K562 (cell line): ENCODE measurements at regions not wholly inside any gene's neighbourhood (a gene's known extent, or its start where the extent isn't known, plus 50 kb on each side); places are given as distances from the start of the nearest gene placed in this dataset.

Experiments
- CEBPB ChIP-seq: fragments of 450-650 bp; IDR thresholded peaks from 2 replicates; pipeline ENCODE4 v1.6.1; 2016; ENCODE audit warnings: missing genetic modification characterization, missing compliant biosample characterization
- CHD2 ChIP-seq: IDR thresholded peaks from 2 replicates; pipeline ENCODE4 v1.6.1; 2011; ENCODE audit warnings: low read depth, low read length
- ZNF274 ChIP-seq: IDR thresholded peaks from 2 replicates; pipeline ENCODE4 v1.6.1; 2011; ENCODE audit warnings: low read depth, mild to moderate bottlenecking, low read length, moderate library complexity, borderline replicate concordance

GRCh38 chr3:104519468-104520227, 847.1 kb upstream of the ALCAM start:
- TF ChIP-seq CHD2 (no peak), CEBPB (tag) (no peak), ZNF274 (no peak)
